Right atrium auricular region (tissue), 2 donors: ENCODE measurements at regions not wholly inside any gene's neighbourhood (a gene's known extent, or its start where the extent isn't known, plus 50 kb on each side); places are given as distances from the start of the nearest gene placed in this dataset.
"Not testable (repeated sequence)": the region's sequence is repeated elsewhere in the genome, so short reads cannot be mapped to it uniquely, and the experiment has no call there.

ENCODE experiments used
- DNase-seq: peaks from one replicate; pipeline ENCODE4 v3.0.0-alpha.2; 2019; ENCODE audit warnings: low spot score
- H3K27ac ChIP-seq, 2 donors: fragments of 200-600 bp; sonication (generic); 1 replicate in 1 of 2; 2 replicates in 1 of 2; pipeline ENCODE4 v1.5.1; 2016 to 2019
- H3K27me3 ChIP-seq, 2 donors: fragments of 200-600 bp; sonication (generic); one replicate each; pipeline versions ENCODE4 v1.5.1 to v1.6.0; 2017 to 2019
- H3K36me3 ChIP-seq: fragments of 200-600 bp; sonication (generic); one replicate; pipeline ENCODE4 v1.5.1; 2016
- H3K4me1 ChIP-seq, 2 donors: fragments of 200-600 bp; sonication (generic); one replicate each; pipeline versions ENCODE4 v1.5.1 to v1.6.0; 2017 to 2019
- H3K4me3 ChIP-seq, 2 donors: fragments of 200-600 bp; sonication (generic); 1 replicate in 1 of 2; 2 replicates in 1 of 2; pipeline ENCODE4 v1.5.1; 2017 to 2019; ENCODE audit warnings: mild to moderate bottlenecking in 1 of 2, moderate library complexity in 1 of 2
- H3K9me3 ChIP-seq, 2 donors: fragments of 200-600 bp; sonication (generic); one replicate each; pipeline ENCODE4 v1.5.1; 2019
- TF ChIP-seq, protein P1 (sequence below), 2 donors: fragments of 200-600 bp; sonication (generic); IDR thresholded peaks; one replicate each; pipeline ENCODE4 v1.5.1; 2019; ENCODE audit warnings: antibody characterized with exemption in 2 of 2

- H3K4me3 ChIP-seq = no peak overlapping the region
- no peak overlapping the region for H3K27ac ChIP-seq
- no peaks in the 10 kb centered on the region for H3K27me3 ChIP-seq
- DNase-seq = no peak
- peaks cover 0 to 9% of the 10 kb centered on the region in 2 donors for H3K9me3 ChIP-seq
- TF ChIP-seq, protein P1, sequence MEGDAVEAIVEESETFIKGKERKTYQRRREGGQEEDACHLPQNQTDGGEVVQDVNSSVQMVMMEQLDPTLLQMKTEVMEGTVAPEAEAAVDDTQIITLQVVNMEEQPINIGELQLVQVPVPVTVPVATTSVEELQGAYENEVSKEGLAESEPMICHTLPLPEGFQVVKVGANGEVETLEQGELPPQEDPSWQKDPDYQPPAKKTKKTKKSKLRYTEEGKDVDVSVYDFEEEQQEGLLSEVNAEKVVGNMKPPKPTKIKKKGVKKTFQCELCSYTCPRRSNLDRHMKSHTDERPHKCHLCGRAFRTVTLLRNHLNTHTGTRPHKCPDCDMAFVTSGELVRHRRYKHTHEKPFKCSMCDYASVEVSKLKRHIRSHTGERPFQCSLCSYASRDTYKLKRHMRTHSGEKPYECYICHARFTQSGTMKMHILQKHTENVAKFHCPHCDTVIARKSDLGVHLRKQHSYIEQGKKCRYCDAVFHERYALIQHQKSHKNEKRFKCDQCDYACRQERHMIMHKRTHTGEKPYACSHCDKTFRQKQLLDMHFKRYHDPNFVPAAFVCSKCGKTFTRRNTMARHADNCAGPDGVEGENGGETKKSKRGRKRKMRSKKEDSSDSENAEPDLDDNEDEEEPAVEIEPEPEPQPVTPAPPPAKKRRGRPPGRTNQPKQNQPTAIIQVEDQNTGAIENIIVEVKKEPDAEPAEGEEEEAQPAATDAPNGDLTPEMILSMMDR (IDR thresholded peaks at IDR 0.05) = no peak
- no peaks in the 10 kb centered on the region for H3K36me3 ChIP-seq
- no peaks in the 10 kb centered on the region for H3K4me1 ChIP-seq
Observed at GRCh38 chr12:63362791-63363190, 211.8 kb upstream of the AVPR1A start.

DNA sequence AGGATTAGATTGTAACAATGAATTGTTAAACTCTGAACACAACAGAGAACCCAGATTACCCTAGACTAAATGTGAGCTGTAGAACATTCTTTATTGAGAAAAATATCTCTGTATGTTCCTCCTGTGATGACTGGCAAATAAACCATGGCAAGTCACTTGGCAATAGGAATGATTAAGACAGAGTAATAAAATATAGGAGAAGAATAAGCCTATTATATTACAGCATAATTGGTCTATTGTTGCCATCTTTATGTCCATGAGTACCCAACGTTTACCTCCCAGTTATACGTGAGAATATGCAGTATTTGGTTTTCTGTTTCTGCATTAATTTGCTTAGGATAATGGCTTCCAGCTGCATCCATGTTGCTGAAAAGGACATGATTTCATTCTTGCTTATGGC, 211.2 kb upstream of the AVPR1A start:
- no peak for DNase-seq
- Histone ChIP-seq H3K4me1 (no peaks in the 10 kb centered on the region), H3K27ac (no peak overlapping the region), H3K4me3 (no peak overlapping the region), H3K9me3 (peaks cover 0 to 3% of the 10 kb centered on the region in 2 donors), H3K36me3 (no peaks in the 10 kb centered on the region), H3K27me3 (no peaks in the 10 kb centered on the region)
- TF ChIP-seq, protein P1 (IDR thresholded peaks at IDR 0.05) = no peak

GRCh38 chr12:63354969-63355368, 204.0 kb upstream of the AVPR1A start:
- Histone ChIP-seq H3K27me3 (no peaks in the 10 kb centered on the region), H3K27ac (no peak overlapping the region), H3K36me3 (no peaks in the 10 kb centered on the region), H3K4me3 (no peak overlapping the region), H3K4me1 (no peaks in the 10 kb centered on the region), H3K9me3 (no peaks in the 10 kb centered on the region)
- no peak for DNase-seq
- TF ChIP-seq, protein P1 (IDR thresholded peaks at IDR 0.05) = no peak

DNA sequence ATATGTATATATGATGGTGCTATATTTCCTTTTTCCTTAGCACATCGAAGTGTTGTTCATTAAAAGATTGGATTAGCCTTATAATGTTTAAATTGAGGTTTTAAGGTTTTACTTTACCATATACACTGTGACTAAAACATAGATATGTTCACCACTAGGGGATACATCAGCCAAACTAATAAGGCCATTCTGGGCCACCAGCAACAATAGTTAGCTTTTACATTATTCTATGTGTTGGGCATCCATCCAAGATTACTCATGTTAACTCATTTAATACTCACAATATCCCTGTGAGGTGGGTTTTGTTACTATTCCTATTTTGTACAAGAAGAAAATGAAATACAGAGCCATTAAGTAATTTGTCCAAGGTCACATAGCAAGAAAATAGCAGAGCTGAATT, 202.6 kb upstream of the AVPR1A start:
- TF ChIP-seq, protein P1 (IDR thresholded peaks at IDR 0.05) = no peak
- Histone ChIP-seq H3K27me3 (no peaks in the 10 kb centered on the region), H3K27ac (no peak overlapping the region), H3K4me1 (no peaks in the 10 kb centered on the region), H3K36me3 (no peaks in the 10 kb centered on the region), H3K9me3 (no peaks in the 10 kb centered on the region), H3K4me3 (no peak overlapping the region)
- no peak for DNase-seq

DNA sequence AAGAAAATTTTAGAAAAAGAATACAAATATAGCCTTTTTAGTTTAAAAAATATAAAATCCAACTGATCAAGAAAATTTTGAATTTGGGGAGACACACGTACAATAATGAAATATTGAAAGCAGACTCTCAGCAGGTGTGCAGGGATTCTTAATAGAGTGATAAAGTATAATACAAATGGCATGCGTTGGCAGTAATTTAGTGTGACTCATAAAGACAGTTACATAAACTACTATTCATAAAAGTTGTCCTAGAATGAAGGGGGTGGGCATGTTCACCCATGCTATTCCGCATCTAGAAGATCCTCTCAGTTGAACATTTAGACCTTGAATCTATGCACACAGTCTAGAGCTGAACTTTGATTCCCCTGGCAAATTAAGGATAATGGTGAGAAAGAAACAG, 200.4 kb upstream of the AVPR1A start:
- DNase-seq = no peak
- Histone ChIP-seq H3K27me3 (no peaks in the 10 kb centered on the region), H3K9me3 (no peaks in the 10 kb centered on the region), H3K4me3 (no peak overlapping the region), H3K36me3 (no peaks in the 10 kb centered on the region), H3K4me1 (no peaks in the 10 kb centered on the region), H3K27ac (no peak overlapping the region)
- TF ChIP-seq, protein P1 (IDR thresholded peaks at IDR 0.05) = no peak

DNA sequence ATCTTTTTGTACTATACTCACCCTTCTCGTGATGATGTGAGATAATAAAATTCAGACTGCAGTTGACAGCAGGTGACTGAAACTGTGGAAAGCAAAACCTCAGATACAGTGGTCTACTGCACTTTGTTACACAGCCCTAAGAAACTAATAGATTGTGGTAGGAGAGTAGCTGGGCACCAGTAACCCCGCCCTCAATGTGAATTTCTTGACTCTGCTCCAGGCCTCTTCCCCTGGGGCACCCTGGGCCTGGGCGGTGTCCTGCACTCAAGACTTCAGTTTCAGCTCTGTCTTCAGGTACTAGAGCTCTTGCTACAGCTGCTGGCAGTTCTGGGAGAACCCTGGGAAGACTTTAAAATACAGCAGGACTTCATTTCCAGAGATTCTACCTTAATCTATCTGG, 197.6 kb upstream of the AVPR1A start:
- TF ChIP-seq, protein P1 (IDR thresholded peaks at IDR 0.05) = no peak
- no peak for DNase-seq
- Histone ChIP-seq H3K4me3 (no peak overlapping the region), H3K27me3 (no peaks in the 10 kb centered on the region), H3K4me1 (no peaks in the 10 kb centered on the region), H3K27ac (no peak overlapping the region), H3K36me3 (no peaks in the 10 kb centered on the region), H3K9me3 (no peaks in the 10 kb centered on the region)

DNA sequence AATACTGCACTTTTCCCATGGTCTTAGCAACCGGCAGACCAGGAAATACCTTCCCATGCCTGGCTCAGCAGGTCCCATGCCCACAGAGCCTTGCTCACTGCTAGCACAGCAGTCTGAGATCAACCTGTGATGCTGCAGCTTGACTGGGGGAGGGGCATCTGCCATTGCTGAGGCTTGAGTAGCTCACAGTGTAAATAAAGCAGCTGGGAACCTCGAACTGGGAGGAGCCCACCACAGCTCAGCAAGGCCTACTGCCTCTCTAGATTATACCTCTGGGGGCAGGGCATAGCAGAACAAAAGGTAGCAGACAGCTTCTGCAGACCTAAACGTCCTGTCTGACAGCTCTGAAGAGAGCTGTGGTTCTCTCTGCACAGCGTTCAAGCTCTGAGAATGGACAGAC, 186.2 kb upstream of the AVPR1A start:
- H3K4me3 ChIP-seq, H3K27me3 ChIP-seq, DNase-seq, H3K27ac ChIP-seq, H3K9me3 ChIP-seq, H3K36me3 ChIP-seq, H3K4me1 ChIP-seq: not testable (repeated sequence)
